ENCODE measurements at regions not wholly inside any gene's neighbourhood (a gene's known extent, or its start where the extent isn't known, plus 50 kb on each side); places are given as distances from the start of the nearest gene placed in this dataset.

GRCh38 chr1:112317140-112317539 is 78.9 kb upstream of the CTTNBP2NL start:
- DNase-seq (ENCODE audit: low read depth in 3 of 3, low spot score in 1 of 3) = no peak

GRCh38 chr1:112317611-112318062 is 78.4 kb upstream of the CTTNBP2NL start:
- DNase-seq (ENCODE audit: low read depth in 3 of 3, low spot score in 1 of 3) = no peak

- DNase-seq (ENCODE audit: low read depth in 3 of 3, low spot score in 1 of 3) = no peak
These were observed 77.8 kb upstream of the CTTNBP2NL start for GRCh38 chr1:112318263-112318662.

GRCh38 chr1:112318698-112319370 is 77.2 kb upstream of the CTTNBP2NL start:
- DNase-seq (ENCODE audit: low read depth in 3 of 3, low spot score in 1 of 3) = no peak

GRCh38 chr1:112319371-112320040 is 76.5 kb upstream of the CTTNBP2NL start:
- DNase-seq (ENCODE audit: low read depth in 3 of 3, low spot score in 1 of 3) = no peak

- no peak for DNase-seq (ENCODE audit: low read depth in 3 of 3, low spot score in 1 of 3)
These were observed 76.0 kb upstream of the CTTNBP2NL start for GRCh38 chr1:112320058-112320457.

GRCh38 chr1:112322018-112322417 is 74.0 kb upstream of the CTTNBP2NL start:
- no peak for DNase-seq (ENCODE audit: low read depth in 3 of 3, low spot score in 1 of 3)

GRCh38 chr1:112322983-112323678 is 72.9 kb upstream of the CTTNBP2NL start:
- no peak for DNase-seq (ENCODE audit: low read depth in 3 of 3, low spot score in 1 of 3)

GRCh38 chr1:112325504-112325903 is 70.5 kb upstream of the CTTNBP2NL start:
- no peak for DNase-seq (ENCODE audit: low read depth in 3 of 3, low spot score in 1 of 3)

GRCh38 chr1:112328600-112328999 is 67.4 kb upstream of the CTTNBP2NL start:
- DNase-seq (ENCODE audit: low read depth in 3 of 3, low spot score in 1 of 3) = no peak

GRCh38 chr1:112332176-112333150 is 63.6 kb upstream of the CTTNBP2NL start:
- no peak for DNase-seq (ENCODE audit: low read depth in 3 of 3, low spot score in 1 of 3)

GRCh38 chr1:112335351-112335750 is 60.7 kb upstream of the CTTNBP2NL start:
- DNase-seq (ENCODE audit: low read depth in 3 of 3, low spot score in 1 of 3) = no peak

- DNase-seq (ENCODE audit: low read depth in 3 of 3, low spot score in 1 of 3) = no peak
These were observed 58.9 kb upstream of the CTTNBP2NL start for GRCh38 chr1:112337028-112337531.

- no peak for DNase-seq (ENCODE audit: low read depth in 3 of 3, low spot score in 1 of 3)
These were observed 54.0 kb upstream of the CTTNBP2NL start for GRCh38 chr1:112341986-112342385.

GRCh38 chr1:112342558-112342957 is 53.5 kb upstream of the CTTNBP2NL start:
- DNase-seq (ENCODE audit: low read depth in 3 of 3, low spot score in 1 of 3) = no peak

- DNase-seq (ENCODE audit: low read depth in 3 of 3, low spot score in 1 of 3) = no peak
These were observed 51.1 kb upstream of the CTTNBP2NL start for GRCh38 chr1:112344754-112345423.

Data from stimulated activated CD4-positive, alpha-beta T cell treated with anti-CD3 and anti-CD28 coated beads, TNF-alpha, amount 100 ng/mL, for 1 hour (primary cell).